Neural crest cell (in vitro differentiated cells): ENCODE measurements at regions not wholly inside any gene's neighbourhood (a gene's known extent, or its start where the extent isn't known, plus 50 kb on each side); places are given as distances from the start of the nearest gene placed in this dataset.
A peak's percentile ranks its signal among the peaks of the same experiment; 100 is the strongest.

Experiments
- DNase-seq: peaks from one replicate; pipeline ENCODE4 v3.0.0; 2021; ENCODE audit warnings: low read depth, mixed read lengths, low spot score
- H3K27ac Mint-ChIP-seq: one replicate; pipeline ENCODE4 v1.8.0; 2021; ENCODE audit warnings: mild to moderate bottlenecking, mixed read lengths; ENCODE audit not compliant: unreplicated experiment
- H3K27me3 Mint-ChIP-seq: 2 replicates; pipeline ENCODE4 v1.8.0; 2021; ENCODE audit warnings: low read depth, mild to moderate bottlenecking, mixed read lengths
- H3K36me3 Mint-ChIP-seq: 2 replicates; pipeline ENCODE4 v1.8.0; 2021; ENCODE audit warnings: low read depth, mild to moderate bottlenecking, mixed read lengths
- H3K4me1 Mint-ChIP-seq: 2 replicates; pipeline ENCODE4 v1.8.0; 2021; ENCODE audit warnings: mixed read lengths
- H3K4me3 Mint-ChIP-seq: one replicate; pipeline ENCODE4 v1.8.0; 2021; ENCODE audit warnings: mild to moderate bottlenecking, mixed read lengths
- H3K9me3 Mint-ChIP-seq: 2 replicates; pipeline ENCODE4 v1.8.0; 2021; ENCODE audit warnings: mixed read lengths
- CTCF ChIP-seq: fragments of 200-600 bp; sonication (generic); conservative IDR thresholded peaks from 2 replicates; pipeline ENCODE4 v1.5.0; 2021; ENCODE audit warnings: antibody characterized with exemption, mild to moderate bottlenecking

GRCh38 chr20:39988991-39989390, 700.0 kb downstream of the MAFB start:
- no peak overlapping the region for H3K27ac Mint-ChIP-seq
- no peak for TF ChIP-seq CTCF
- no peaks in the 10 kb centered on the region for H3K36me3 Mint-ChIP-seq
- H3K4me3 Mint-ChIP-seq: no peak overlapping the region
- H3K27me3 Mint-ChIP-seq: no peaks in the 10 kb centered on the region
- no peak for DNase-seq
- H3K9me3 Mint-ChIP-seq: peaks cover 4% of the 10 kb centered on the region
- peaks cover 12% of the 10 kb centered on the region for H3K4me1 Mint-ChIP-seq

- H3K9me3 Mint-ChIP-seq: peaks cover 4% of the 10 kb centered on the region
- DNase-seq: peak; percentile 6
- H3K36me3 Mint-ChIP-seq: no peaks in the 10 kb centered on the region
- no peak for TF ChIP-seq CTCF
- peaks cover 12% of the 10 kb centered on the region for H3K4me1 Mint-ChIP-seq
- H3K4me3 Mint-ChIP-seq: no peak overlapping the region
- H3K27me3 Mint-ChIP-seq: no peaks in the 10 kb centered on the region
- peak overlapping the region; percentile 65 for H3K27ac Mint-ChIP-seq
Measured at GRCh38 chr20:39986173-39986904, 702.7 kb downstream of the MAFB start.

GRCh38 chr20:39985271-39985827, 703.7 kb downstream of the MAFB start:
- H3K27me3 Mint-ChIP-seq: no peaks in the 10 kb centered on the region
- no peak overlapping the region for H3K27ac Mint-ChIP-seq
- H3K4me1 Mint-ChIP-seq: peaks cover 12% of the 10 kb centered on the region
- H3K9me3 Mint-ChIP-seq: no peaks in the 10 kb centered on the region
- H3K4me3 Mint-ChIP-seq: no peak overlapping the region
- TF ChIP-seq CTCF: no peak
- no peak for DNase-seq
- H3K36me3 Mint-ChIP-seq: no peaks in the 10 kb centered on the region

GRCh38 chr20:39983655-39984054, 705.4 kb downstream of the MAFB start:
- Mint-ChIP-seq H3K27me3 (no peaks in the 10 kb centered on the region), H3K27ac (no peak overlapping the region), H3K36me3 (no peaks in the 10 kb centered on the region), H3K9me3 (no peaks in the 10 kb centered on the region), H3K4me3 (no peak overlapping the region), H3K4me1 (peaks cover 12% of the 10 kb centered on the region)
- DNase-seq: no peak
- TF ChIP-seq CTCF: no peak

- DNase-seq: no peak
- no peaks in the 10 kb centered on the region for H3K27me3 Mint-ChIP-seq
- no peak overlapping the region for H3K27ac Mint-ChIP-seq
- H3K4me3 Mint-ChIP-seq: no peak overlapping the region
- H3K36me3 Mint-ChIP-seq: no peaks in the 10 kb centered on the region
- no peaks in the 10 kb centered on the region for H3K9me3 Mint-ChIP-seq
- H3K4me1 Mint-ChIP-seq: peaks cover 12% of the 10 kb centered on the region
- TF ChIP-seq CTCF: no peak
Measured at GRCh38 chr20:39983183-39983582, 705.9 kb downstream of the MAFB start.
